ENCODE measurements at regions not wholly inside any gene's neighbourhood (a gene's known extent, or its start where the extent isn't known, plus 50 kb on each side); places are given as distances from the start of the nearest gene placed in this dataset.
"Not testable (repeated sequence)": the region's sequence is repeated elsewhere in the genome, so short reads cannot be mapped to it uniquely, and the experiment has no call there.

DNA sequence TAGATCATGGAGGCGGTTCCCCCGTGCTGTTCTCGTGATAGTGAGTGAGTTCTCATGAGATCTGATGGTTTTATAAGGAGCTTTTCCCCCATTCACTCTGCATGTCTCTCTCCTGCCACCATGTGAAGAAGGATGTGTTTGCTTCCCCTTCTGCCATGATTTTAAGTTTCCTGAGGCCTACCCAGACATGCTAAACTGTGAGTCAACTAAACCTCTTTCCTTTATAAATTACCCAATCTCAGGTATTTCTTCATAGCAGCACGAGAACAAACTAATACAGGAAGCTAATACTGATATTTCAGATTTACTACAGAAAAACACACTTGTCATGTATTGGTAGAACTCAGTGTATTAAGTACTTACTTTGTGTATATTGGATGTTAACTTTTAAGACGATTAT, 140.2 kb downstream of the MRPL39 start:
- TF ChIP-seq ZBTB21 (tag by site-specific recombination; IDR thresholded peaks at IDR 0.05); ZFP41 (tag by site-specific recombination; IDR thresholded peaks at IDR 0.05; ENCODE audit: borderline replicate concordance): not testable (repeated sequence)
- TF ChIP-seq, protein P1, sequence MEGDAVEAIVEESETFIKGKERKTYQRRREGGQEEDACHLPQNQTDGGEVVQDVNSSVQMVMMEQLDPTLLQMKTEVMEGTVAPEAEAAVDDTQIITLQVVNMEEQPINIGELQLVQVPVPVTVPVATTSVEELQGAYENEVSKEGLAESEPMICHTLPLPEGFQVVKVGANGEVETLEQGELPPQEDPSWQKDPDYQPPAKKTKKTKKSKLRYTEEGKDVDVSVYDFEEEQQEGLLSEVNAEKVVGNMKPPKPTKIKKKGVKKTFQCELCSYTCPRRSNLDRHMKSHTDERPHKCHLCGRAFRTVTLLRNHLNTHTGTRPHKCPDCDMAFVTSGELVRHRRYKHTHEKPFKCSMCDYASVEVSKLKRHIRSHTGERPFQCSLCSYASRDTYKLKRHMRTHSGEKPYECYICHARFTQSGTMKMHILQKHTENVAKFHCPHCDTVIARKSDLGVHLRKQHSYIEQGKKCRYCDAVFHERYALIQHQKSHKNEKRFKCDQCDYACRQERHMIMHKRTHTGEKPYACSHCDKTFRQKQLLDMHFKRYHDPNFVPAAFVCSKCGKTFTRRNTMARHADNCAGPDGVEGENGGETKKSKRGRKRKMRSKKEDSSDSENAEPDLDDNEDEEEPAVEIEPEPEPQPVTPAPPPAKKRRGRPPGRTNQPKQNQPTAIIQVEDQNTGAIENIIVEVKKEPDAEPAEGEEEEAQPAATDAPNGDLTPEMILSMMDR (tag by site-specific recombination; IDR thresholded peaks at IDR 0.05) = not testable (repeated sequence)

Measured in HEK293 (cell line).